Spleen (tissue), 11 donors: ENCODE measurements at regions not wholly inside any gene's neighbourhood (a gene's known extent, or its start where the extent isn't known, plus 50 kb on each side); places are given as distances from the start of the nearest gene placed in this dataset.

Source experiments
- DNase-seq: peaks from one replicate; pipeline ENCODE4 v3.0.0-alpha.2; 2020
- H3K27ac ChIP-seq, 8 donors: fragments of 200-600 bp; sonication (generic) in 7 of 8; 1 replicate in 4 of 8; 2 replicates in 4 of 8; pipeline versions ENCODE4 v1.5.0 to v1.8.0; 2016 to 2021; ENCODE audit warnings: inconsistent platforms in 4 of 8, mild to moderate bottlenecking in 4 of 8, moderate library complexity in 1 of 8
- H3K27me3 ChIP-seq, 7 donors: fragments of 200-600 bp; sonication (generic) in 6 of 7; replicated peaks in 1 of 7; 1 replicate in 4 of 7; 2 replicates in 3 of 7; pipeline versions ENCODE4 v1.5.0 to v1.8.0; 2016 to 2021; ENCODE audit warnings: inconsistent platforms in 3 of 7, mild to moderate bottlenecking in 1 of 7
- H3K36me3 ChIP-seq, 6 donors: fragments of 200-600 bp; sonication (generic) in 5 of 6; 1 replicate in 4 of 6; 2 replicates in 2 of 6; pipeline versions ENCODE4 v1.5.0 to v1.8.0; 2016 to 2021; ENCODE audit warnings: inconsistent platforms in 2 of 6
- H3K4me1 ChIP-seq, 6 donors: fragments of 200-600 bp; sonication (generic) in 5 of 6; 1 replicate in 3 of 6; 2 replicates in 3 of 6; pipeline versions ENCODE4 v1.5.0 to v1.8.0; 2016 to 2021; ENCODE audit warnings: inconsistent platforms in 3 of 6
- H3K4me3 ChIP-seq, 8 donors: fragments of 200-600 bp; sonication (generic) in 7 of 8; 1 replicate in 4 of 8; 2 replicates in 4 of 8; pipeline versions ENCODE4 v1.5.0 to v1.8.0; 2016 to 2021; ENCODE audit warnings: inconsistent platforms in 4 of 8, mild to moderate bottlenecking in 4 of 8, moderate library complexity in 2 of 8
- H3K9me3 ChIP-seq, 8 donors: fragments of 200-600 bp; sonication (generic) in 7 of 8; 1 replicate in 4 of 8; 2 replicates in 4 of 8; pipeline versions ENCODE4 v1.5.0 to v1.8.0; 2016 to 2021; ENCODE audit warnings: inconsistent platforms in 4 of 8
- CTCF ChIP-seq, 11 experiments: fragments of 200-600 bp in 7 of 11; fragments of 450-650 bp in 4 of 11; sonication (generic) in 4 of 11; IDR thresholded peaks in 8 of 11; conservative IDR thresholded peaks in 3 of 11; 1 replicate in 7 of 11; 2 replicates in 4 of 11; pipeline versions ENCODE4 v1.4.0 to v1.8.0; 2016 to 2021; ENCODE audit warnings: antibody characterized with exemption in 11 of 11, inconsistent platforms in 4 of 11, mild to moderate bottlenecking in 1 of 11
- POLR2A ChIP-seq, 3 donors: fragments of 450-650 bp; IDR thresholded peaks; one replicate each; pipeline ENCODE4 v1.5.1; 2017; ENCODE audit warnings: antibody characterized with exemption in 3 of 3, mild to moderate bottlenecking in 1 of 3
- POLR2AphosphoS5 ChIP-seq, 3 donors: sonication (generic); formaldehyde crosslinking; IDR thresholded peaks; one replicate each; pipeline ENCODE4 v1.5.1; 2017; ENCODE audit warnings: antibody characterized with exemption in 3 of 3
- WGBS, 5 donors: extraction: QIAGEN DNeasy Blood & Tissue Kit in 3 of 5; methylation state at CpG; one replicate each; pipeline versions ENCODE4 v1.1.5 to v1.1.7; 2013 to 2018; 5-methylcytosine and 5-hydroxymethylcytosine counted together
- intact Hi-C: fragments of 100-400 bp; cut with DNase I; formaldehyde crosslinking; loops from one replicate; pipeline ENCODE4 v1.15.0; 2023; ENCODE audit warnings: low total_unique reads
- donor health status: healthy with polysubstance abuse.
- donor health status: DM: no; HTN: no; CAD: no; lungs with moderate emphysema.
- donor health status: DM: no; HTN: no; CAD: no.
- donor health status: Bipolar disorder and iron deficiency.
- donor health status: healthy.
- donor health status: DM: no; HTN: no; CAD: no.
- donor health status: DM: yes; HTN: yes; CAD: no.

DNA sequence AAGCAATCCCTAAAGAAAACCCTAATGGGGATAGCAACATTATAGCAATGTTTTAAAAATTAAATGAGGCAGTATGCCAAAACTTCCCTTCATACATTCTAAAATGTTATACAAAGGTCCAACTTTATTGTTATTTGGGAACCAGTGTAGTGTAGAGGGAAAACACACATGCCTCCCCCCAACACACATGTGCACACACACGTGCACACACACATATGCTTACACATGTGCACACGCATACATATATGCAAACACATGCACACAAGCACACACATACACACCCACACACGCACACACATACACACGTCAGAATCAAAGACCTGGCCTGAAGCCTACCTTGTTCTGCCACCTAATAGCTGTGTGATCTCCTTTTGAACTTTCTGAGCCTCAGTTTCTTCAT lies 83.3 kb downstream of the SCN11A start:
- Histone ChIP-seq H3K9me3 (no peaks in the 10 kb centered on the region), H3K4me3 (no peak overlapping the region), H3K27me3 (peaks cover 0 to 6% (median 0%) of the 10 kb centered on the region in 7 donors), H3K27ac (no peak overlapping the region), H3K4me1 (no peaks in the 10 kb centered on the region), H3K36me3 (no peaks in the 10 kb centered on the region)
- intact Hi-C loops, result no loop called here
- TF ChIP-seq CTCF (IDR thresholded peaks at IDR 0.05 in 8 of 11, conservative IDR thresholded peaks at IDR 0.05 in 3 of 11), result no peak
- no peak for TF ChIP-seq POLR2AphosphoS5 (IDR thresholded peaks at IDR 0.05)
- TF ChIP-seq POLR2A (IDR thresholded peaks at IDR 0.05), result no peak
- WGBS, 5 donors, result 87 to 95% (median 90%) methylated on average over 4 of the region's 4 CpGs
- DNase-seq, result no peak

DNA sequence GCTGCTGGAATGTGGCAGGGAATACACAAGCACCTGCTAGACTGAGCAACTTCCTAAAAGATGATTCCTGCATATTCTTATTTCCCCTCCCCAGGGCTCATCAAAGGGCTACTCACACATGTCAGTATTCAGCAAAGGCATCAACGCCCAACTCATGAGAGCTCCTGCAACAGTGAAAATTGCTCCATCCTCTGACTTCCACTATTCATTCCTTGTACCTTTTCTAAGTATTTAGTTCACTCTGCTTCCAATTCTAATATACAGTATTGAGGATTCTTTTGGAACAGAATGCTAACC lies 84.1 kb downstream of the SCN11A start:
- DNase-seq, result no peak
- Histone ChIP-seq H3K4me1 (no peaks in the 10 kb centered on the region), H3K4me3 (no peak overlapping the region), H3K9me3 (no peaks in the 10 kb centered on the region), H3K27me3 (peaks cover 0 to 6% (median 0%) of the 10 kb centered on the region in 7 donors), H3K36me3 (no peaks in the 10 kb centered on the region), H3K27ac (no peak overlapping the region)
- WGBS, 5 donors, result 65 to 100% (median 74%) methylated on average over 1 of the region's 1 CpG
- TF ChIP-seq POLR2AphosphoS5 (IDR thresholded peaks at IDR 0.05), result no peak
- TF ChIP-seq POLR2A (IDR thresholded peaks at IDR 0.05), result no peak
- no peak for TF ChIP-seq CTCF (IDR thresholded peaks at IDR 0.05 in 8 of 11, conservative IDR thresholded peaks at IDR 0.05 in 3 of 11)
- intact Hi-C loops, result no loop called here

GRCh38 chr3:38966811-38967692 lies 84.7 kb downstream of the SCN11A start:
- intact Hi-C loops, result no loop called here
- no peak for DNase-seq
- WGBS, 5 donors, result 82 to 90% (median 86%) methylated on average over 4 of the region's 4 CpGs
- H3K27me3 ChIP-seq, result peaks cover 0 to 6% (median 0%) of the 10 kb centered on the region in 7 donors
- H3K9me3 ChIP-seq, result no peaks in the 10 kb centered on the region
- no peak overlapping the region for H3K4me3 ChIP-seq
- H3K36me3 ChIP-seq, result no peaks in the 10 kb centered on the region
- no peak for TF ChIP-seq CTCF (IDR thresholded peaks at IDR 0.05 in 8 of 11, conservative IDR thresholded peaks at IDR 0.05 in 3 of 11)
- no peak for TF ChIP-seq POLR2A (IDR thresholded peaks at IDR 0.05)
- no peak for TF ChIP-seq POLR2AphosphoS5 (IDR thresholded peaks at IDR 0.05)
- H3K4me1 ChIP-seq, result no peaks in the 10 kb centered on the region
- no peak overlapping the region for H3K27ac ChIP-seq

DNA sequence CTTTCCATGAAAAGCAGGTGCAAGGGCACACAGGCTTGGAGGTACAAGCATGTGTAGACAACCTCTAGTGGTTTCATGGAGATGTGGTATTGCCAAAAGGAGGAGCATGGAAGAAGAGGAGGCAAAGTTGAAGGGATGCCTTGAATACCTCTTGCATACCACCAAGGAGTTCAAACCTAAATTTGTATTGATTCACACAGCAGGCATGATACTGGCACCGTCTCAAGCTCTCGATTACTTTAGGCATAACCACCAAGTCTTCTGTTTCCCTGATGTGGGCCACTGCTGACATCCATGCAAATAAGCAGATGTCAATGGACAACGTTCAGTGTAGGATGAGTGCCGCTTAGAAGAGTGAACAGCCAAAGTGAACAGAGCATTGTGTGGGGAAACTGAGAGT lies 87.1 kb downstream of the SCN11A start:
- no peak for DNase-seq
- Histone ChIP-seq H3K4me1 (peaks cover 0 to 9% (median 0%) of the 10 kb centered on the region in 6 donors), H3K9me3 (no peaks in the 10 kb centered on the region), H3K27ac (no peak overlapping the region), H3K4me3 (no peak overlapping the region), H3K27me3 (peaks cover 0 to 5% (median 0%) of the 10 kb centered on the region in 7 donors), H3K36me3 (no peaks in the 10 kb centered on the region)
- intact Hi-C loops, result no loop called here
- TF ChIP-seq POLR2AphosphoS5 (IDR thresholded peaks at IDR 0.05) (no peak), CTCF (IDR thresholded peaks at IDR 0.05 in 8 of 11, conservative IDR thresholded peaks at IDR 0.05 in 3 of 11) (no peak), POLR2A (IDR thresholded peaks at IDR 0.05) (no peak)
- 92 to 96% (median 93%) methylated on average over 4 of the region's 4 CpGs for WGBS, 5 donors
